Skin epidermis (tissue), 12 donors: ENCODE measurements at regions not wholly inside any gene's neighbourhood (a gene's known extent, or its start where the extent isn't known, plus 50 kb on each side); places are given as distances from the start of the nearest gene placed in this dataset.
"Not testable (repeated sequence)": the region's sequence is repeated elsewhere in the genome, so short reads cannot be mapped to it uniquely, and the experiment has no call there.

Experiments used
- H3K27ac ChIP-seq, 21 experiments: fragments of 200-600 bp; sonication (generic) in 11 of 21; one replicate each; pipeline ENCODE4 v1.5.0; 2020; ENCODE audit warnings: mild to moderate bottlenecking in 3 of 21, inconsistent platforms in 2 of 21, moderate library complexity in 2 of 21
- H3K4me3 ChIP-seq, 7 experiments: fragments of 200-600 bp; sonication (generic) in 2 of 7; one replicate each; pipeline ENCODE4 v1.5.0; 2020; ENCODE audit warnings: inconsistent platforms in 2 of 7, mild to moderate bottlenecking in 2 of 7, moderate library complexity in 1 of 7

- H3K4me3 ChIP-seq, result no peak overlapping the region
- H3K27ac ChIP-seq, result no peak overlapping the region
Measured at GRCh38 chr5:98527846-98528245, 245.6 kb upstream of the RGMB start.

- no peak overlapping the region for H3K4me3 ChIP-seq
- H3K27ac ChIP-seq, result no peak overlapping the region
Measured at GRCh38 chr5:98529321-98529720, 244.1 kb upstream of the RGMB start.

- Histone ChIP-seq H3K27ac (no peak overlapping the region), H3K4me3 (no peak overlapping the region)
Measured at GRCh38 chr5:98530224-98530623, 243.2 kb upstream of the RGMB start.

GRCh38 chr5:98535901-98536300, 237.6 kb upstream of the RGMB start:
- no peak overlapping the region for H3K4me3 ChIP-seq
- H3K27ac ChIP-seq, result no peak overlapping the region

GRCh38 chr5:98540056-98540455, 233.4 kb upstream of the RGMB start:
- H3K27ac ChIP-seq, result no peak overlapping the region
- no peak overlapping the region for H3K4me3 ChIP-seq

- no peak overlapping the region for H3K4me3 ChIP-seq
- H3K27ac ChIP-seq, result no peak overlapping the region
Measured at GRCh38 chr5:98541641-98542040, 231.8 kb upstream of the RGMB start.

GRCh38 chr5:98543490-98543889, 230.0 kb upstream of the RGMB start:
- no peak overlapping the region for H3K4me3 ChIP-seq
- H3K27ac ChIP-seq, result no peak overlapping the region

GRCh38 chr5:98546924-98547323, 226.5 kb upstream of the RGMB start:
- not testable (repeated sequence) for H3K4me3 ChIP-seq

GRCh38 chr5:98556712-98557111, 216.8 kb upstream of the RGMB start:
- no peak overlapping the region for H3K27ac ChIP-seq
- H3K4me3 ChIP-seq, result no peak overlapping the region

More at GRCh38 chr5:98546924-98547323, 226.5 kb upstream of the RGMB start:
- H3K27ac ChIP-seq, result not testable (repeated sequence)

- H3K27ac ChIP-seq, result no peak overlapping the region
- H3K4me3 ChIP-seq, result no peak overlapping the region
Measured at GRCh38 chr5:98557916-98558315, 215.5 kb upstream of the RGMB start.

GRCh38 chr5:98563885-98564653, 209.4 kb upstream of the RGMB start:
- Histone ChIP-seq H3K27ac (no peak overlapping the region), H3K4me3 (no peak overlapping the region)

GRCh38 chr5:98564836-98565235, 208.6 kb upstream of the RGMB start:
- no peak overlapping the region for H3K27ac ChIP-seq
- H3K4me3 ChIP-seq, result no peak overlapping the region

- Histone ChIP-seq H3K4me3 (no peak overlapping the region), H3K27ac (no peak overlapping the region)
Measured at GRCh38 chr5:98568336-98568735, 205.1 kb upstream of the RGMB start.

GRCh38 chr5:98569288-98569687, 204.2 kb upstream of the RGMB start:
- no peak overlapping the region for H3K4me3 ChIP-seq
- H3K27ac ChIP-seq, result no peak overlapping the region

- no peak overlapping the region for H3K4me3 ChIP-seq
- no peak overlapping the region for H3K27ac ChIP-seq
Measured at GRCh38 chr5:98570010-98570409, 203.5 kb upstream of the RGMB start.

GRCh38 chr5:98570661-98571191, 202.7 kb upstream of the RGMB start:
- H3K27ac ChIP-seq, result no peak overlapping the region
- H3K4me3 ChIP-seq, result no peak overlapping the region

GRCh38 chr5:98573834-98574320, 199.6 kb upstream of the RGMB start:
- no peak overlapping the region for H3K4me3 ChIP-seq
- no peak overlapping the region for H3K27ac ChIP-seq

- Histone ChIP-seq H3K4me3 (no peak overlapping the region), H3K27ac (no peak overlapping the region)
Measured at GRCh38 chr5:98576275-98576674, 197.2 kb upstream of the RGMB start.

- H3K27ac ChIP-seq, result no peak overlapping the region
- H3K4me3 ChIP-seq, result no peak overlapping the region
Measured at GRCh38 chr5:98578438-98578837, 195.0 kb upstream of the RGMB start.

- no peak overlapping the region for H3K4me3 ChIP-seq
- H3K27ac ChIP-seq, result no peak overlapping the region
Measured at GRCh38 chr5:98581112-98581997, 192.1 kb upstream of the RGMB start.

- Histone ChIP-seq H3K4me3 (no peak overlapping the region), H3K27ac (no peak overlapping the region)
Measured at GRCh38 chr5:98583586-98583985, 189.9 kb upstream of the RGMB start.
